GM23338 (cell line): ENCODE measurements at regions not wholly inside any gene's neighbourhood (a gene's known extent, or its start where the extent isn't known, plus 50 kb on each side); places are given as distances from the start of the nearest gene placed in this dataset.

Experiments used
- ATAC-seq: fragments of 200-7000 bp; cut with Tn5 transposase; 3 replicates; pipeline ENCODE4 v1.9.1; 2020
- DNase-seq: peaks from one replicate; pipeline ENCODE4 v3.0.0-alpha.2; 2015; ENCODE audit warnings: low spot score
- H2AFZ ChIP-seq: fragments of 200-600 bp; sonication (generic); 2 replicates; pipeline ENCODE4 v1.8.0; 2016; ENCODE audit warnings: antibody characterized with exemption, mild to moderate bottlenecking, moderate library complexity
- H3F3A ChIP-seq: fragments of 200-600 bp; sonication (generic); replicated peaks from 2 replicates; pipeline ENCODE4 v1.8.0; 2017; ENCODE audit warnings: antibody characterized with exemption, mixed run types, low read depth
- H3K27ac ChIP-seq: fragments of 200-600 bp; sonication (generic); 2 replicates; pipeline ENCODE4 v1.6.1; 2016; ENCODE audit warnings: low read depth
- H3K27me3 ChIP-seq: fragments of 200-600 bp; sonication (generic); 2 replicates; pipeline ENCODE4 v1.8.0; 2016; ENCODE audit warnings: mild to moderate bottlenecking, mixed run types, moderate library complexity; ENCODE audit not compliant: insufficient read depth
- H3K36me3 ChIP-seq: fragments of 200-600 bp; sonication (generic); 2 replicates; pipeline ENCODE4 v1.8.0; 2016; ENCODE audit warnings: mild to moderate bottlenecking; ENCODE audit not compliant: insufficient read depth
- H3K4me1 ChIP-seq: fragments of 200-600 bp; sonication (generic); 2 replicates; pipeline ENCODE4 v1.8.0; 2016; ENCODE audit warnings: mild to moderate bottlenecking, moderate library complexity; ENCODE audit not compliant: insufficient read depth
- H3K4me2 ChIP-seq: fragments of 200-600 bp; sonication (generic); 2 replicates; pipeline ENCODE4 v1.7.1; 2017; ENCODE audit warnings: mixed run types
- H3K4me3 ChIP-seq: fragments of 200-600 bp; sonication (generic); 2 replicates; pipeline ENCODE4 v1.6.1; 2016; ENCODE audit warnings: mixed run types
- H3K79me2 ChIP-seq: fragments of 200-600 bp; sonication (generic); replicated peaks from 2 replicates; pipeline ENCODE4 v1.8.0; 2017; ENCODE audit warnings: mild to moderate bottlenecking; ENCODE audit not compliant: insufficient read depth
- H3K9me2 ChIP-seq: fragments of 200-600 bp; sonication (generic); 2 replicates; pipeline ENCODE4 v1.8.0; 2017; ENCODE audit not compliant: insufficient read depth
- H4K20me1 ChIP-seq: fragments of 200-600 bp; sonication (generic); replicated peaks from 2 replicates; pipeline ENCODE4 v1.8.0; 2017; ENCODE audit warnings: mild to moderate bottlenecking; ENCODE audit not compliant: insufficient read depth
- H3K27ac Mint-ChIP-seq: 2 replicates; pipeline ENCODE4 v1.8.0; 2020; ENCODE audit warnings: inconsistent platforms, mild to moderate bottlenecking, moderate library complexity, mixed read lengths
- H3K27me3 Mint-ChIP-seq: 3 replicates; pipeline ENCODE4 v1.8.0; 2022; ENCODE audit warnings: low read depth, mild to moderate bottlenecking, moderate library complexity, mixed read lengths, inconsistent platforms; ENCODE audit not compliant: insufficient read depth, poor library complexity
- H3K36me3 Mint-ChIP-seq: 3 replicates; pipeline ENCODE4 v1.8.0; 2021; ENCODE audit warnings: low read depth, mild to moderate bottlenecking, inconsistent platforms, moderate library complexity, mixed read lengths
- H3K4me1 Mint-ChIP-seq: 3 replicates; pipeline ENCODE4 v1.8.0; 2020; ENCODE audit warnings: mild to moderate bottlenecking, inconsistent platforms, mixed read lengths
- H3K4me3 Mint-ChIP-seq: 3 replicates; pipeline ENCODE4 v1.8.0; 2021; ENCODE audit warnings: moderate library complexity, mild to moderate bottlenecking, inconsistent platforms, mixed read lengths
- H3K9me3 Mint-ChIP-seq: 3 replicates; pipeline ENCODE4 v1.8.0; 2020; ENCODE audit warnings: moderate library complexity, mild to moderate bottlenecking, inconsistent platforms, mixed read lengths
- CREB1 ChIP-seq: fragments of 250-450 bp; sonication (Bioruptor Pico); IDR thresholded peaks from 2 replicates; pipeline ENCODE4 v1.5.0; 2020; ENCODE audit warnings: low read depth, mild to moderate bottlenecking, moderate library complexity
- CTCF ChIP-seq, 2 experiments: fragments of 200-600 bp in 1 of 2; sonication (generic) in 1 of 2; conservative IDR thresholded peaks; 2 replicates each; pipeline versions ENCODE4 v1.5.1 to v1.6.1; 2016 to 2017; ENCODE audit warnings: antibody characterized with exemption in 2 of 2, low read depth in 2 of 2, mild to moderate bottlenecking in 2 of 2, moderate library complexity in 1 of 2
- EZH2 ChIP-seq: fragments of 200-600 bp; sonication (generic); IDR thresholded peaks from one replicate; pipeline ENCODE4 v1.8.0; 2017; ENCODE audit warnings: antibody characterized with exemption, mild to moderate bottlenecking, low read depth; ENCODE audit not compliant: unreplicated experiment
- EZH2phosphoT487 ChIP-seq: fragments of 200-600 bp; sonication (generic); IDR thresholded peaks from one replicate; pipeline ENCODE4 v1.8.1; 2018; ENCODE audit warnings: antibody characterized with exemption; ENCODE audit not compliant: unreplicated experiment
- JUNB ChIP-seq: IDR thresholded peaks from one replicate; pipeline ENCODE4 v1.6.1; 2016; ENCODE audit warnings: antibody characterized with exemption; ENCODE audit not compliant: unreplicated experiment
- NANOG ChIP-seq: IDR thresholded peaks from 2 replicates; pipeline ENCODE4 v1.6.1; 2016; ENCODE audit warnings: antibody characterized with exemption, borderline replicate concordance
- POLR2AphosphoS5 ChIP-seq: IDR thresholded peaks from 2 replicates; pipeline ENCODE4 v1.6.1; 2016; ENCODE audit warnings: antibody characterized with exemption, low read depth
- REST ChIP-seq: IDR thresholded peaks from one replicate; pipeline ENCODE4 v1.6.1; 2018; ENCODE audit warnings: antibody characterized with exemption; ENCODE audit not compliant: unreplicated experiment
- STAT1 ChIP-seq: IDR thresholded peaks from one replicate; pipeline ENCODE4 v1.6.1; 2016; ENCODE audit warnings: antibody characterized with exemption; ENCODE audit not compliant: unreplicated experiment
- ZNF114 ChIP-seq: fragments of 250-450 bp; sonication (Bioruptor Pico); IDR thresholded peaks from 2 replicates; pipeline ENCODE4 v1.5.0; 2020; ENCODE audit warnings: mild to moderate bottlenecking, moderate library complexity
- ZNF331 ChIP-seq: fragments of 250-450 bp; sonication (Bioruptor Pico); IDR thresholded peaks from 2 replicates; pipeline ENCODE4 v1.5.0; 2020; ENCODE audit warnings: low read depth, mild to moderate bottlenecking, moderate library complexity
- ZNF462 ChIP-seq: fragments of 250-450 bp; sonication (Bioruptor Pico); IDR thresholded peaks from 2 replicates; pipeline ENCODE4 v1.5.0; 2020; ENCODE audit warnings: mild to moderate bottlenecking, moderate library complexity
- TF ChIP-seq, protein P1 (sequence below): IDR thresholded peaks from 2 replicates; pipeline ENCODE4 v1.6.1; 2016; ENCODE audit warnings: antibody characterized with exemption

GRCh38 chr4:152095701-152096070 lies 334.9 kb upstream of the GATB start:
- no peaks in the 10 kb centered on the region for H3K36me3 Mint-ChIP-seq

More at GRCh38 chr4:152095701-152096070, 334.9 kb upstream of the GATB start:
- Histone ChIP-seq H3K9me2 (peaks cover 4% of the 10 kb centered on the region; the same call in 1 of the 2 replicates), H3K27ac (no peak overlapping the region), H3K4me1 (no peaks in the 10 kb centered on the region), H2AFZ (no peak overlapping the region), H3K4me3 (no peak overlapping the region), H3K4me2 (no peak overlapping the region), H3K79me2 (no peaks in the 10 kb centered on the region), H3K36me3 (no peaks in the 10 kb centered on the region), H3F3A (no peaks in the 10 kb centered on the region), H3K27me3 (no peaks in the 10 kb centered on the region), H4K20me1 (no peaks in the 10 kb centered on the region)
- TF ChIP-seq ZNF331 (CRISPR knock-in tag) = no peak
- no peak for TF ChIP-seq POLR2AphosphoS5
- no peak for TF ChIP-seq EZH2phosphoT487
- no peak for TF ChIP-seq EZH2
- TF ChIP-seq ZNF114 (CRISPR knock-in tag) = no peak
- no peak for TF ChIP-seq STAT1
- no peak for TF ChIP-seq NANOG
- TF ChIP-seq REST = no peak
- no peak for TF ChIP-seq CTCF (conservative IDR thresholded peaks at IDR 0.05; ENCODE audit: low read depth in 2 of 2)
- TF ChIP-seq ZNF462 (CRISPR knock-in tag) = no peak
- TF ChIP-seq CREB1 (CRISPR knock-in tag) = no peak
- TF ChIP-seq JUNB = no peak
- TF ChIP-seq, protein P1, sequence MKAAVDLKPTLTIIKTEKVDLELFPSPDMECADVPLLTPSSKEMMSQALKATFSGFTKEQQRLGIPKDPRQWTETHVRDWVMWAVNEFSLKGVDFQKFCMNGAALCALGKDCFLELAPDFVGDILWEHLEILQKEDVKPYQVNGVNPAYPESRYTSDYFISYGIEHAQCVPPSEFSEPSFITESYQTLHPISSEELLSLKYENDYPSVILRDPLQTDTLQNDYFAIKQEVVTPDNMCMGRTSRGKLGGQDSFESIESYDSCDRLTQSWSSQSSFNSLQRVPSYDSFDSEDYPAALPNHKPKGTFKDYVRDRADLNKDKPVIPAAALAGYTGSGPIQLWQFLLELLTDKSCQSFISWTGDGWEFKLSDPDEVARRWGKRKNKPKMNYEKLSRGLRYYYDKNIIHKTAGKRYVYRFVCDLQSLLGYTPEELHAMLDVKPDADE = no peak
- Mint-ChIP-seq H3K4me1 (peaks cover under 1% of the 10 kb centered on the region; the same call in 1 of the 3 replicates), H3K4me3 (no peak overlapping the region), H3K27me3 (peaks cover 3% of the 10 kb centered on the region), H3K9me3 (no peaks in the 10 kb centered on the region), H3K27ac (no peak overlapping the region)
- no peak for DNase-seq
- no peak for ATAC-seq
